Lung microvascular endothelial cell (primary cell): ENCODE measurements at regions not wholly inside any gene's neighbourhood (a gene's known extent, or its start where the extent isn't known, plus 50 kb on each side); places are given as distances from the start of the nearest gene placed in this dataset.
"Not testable (repeated sequence)": the region's sequence is repeated elsewhere in the genome, so short reads cannot be mapped to it uniquely, and the experiment has no call there.

Experiments used
- DNase-seq, 2 donors: peaks; one replicate each; pipeline versions ENCODE4 v3.0.0 to v3.0.0-alpha.2; 2010; ENCODE audit warnings: low read depth in 2 of 2

DNA sequence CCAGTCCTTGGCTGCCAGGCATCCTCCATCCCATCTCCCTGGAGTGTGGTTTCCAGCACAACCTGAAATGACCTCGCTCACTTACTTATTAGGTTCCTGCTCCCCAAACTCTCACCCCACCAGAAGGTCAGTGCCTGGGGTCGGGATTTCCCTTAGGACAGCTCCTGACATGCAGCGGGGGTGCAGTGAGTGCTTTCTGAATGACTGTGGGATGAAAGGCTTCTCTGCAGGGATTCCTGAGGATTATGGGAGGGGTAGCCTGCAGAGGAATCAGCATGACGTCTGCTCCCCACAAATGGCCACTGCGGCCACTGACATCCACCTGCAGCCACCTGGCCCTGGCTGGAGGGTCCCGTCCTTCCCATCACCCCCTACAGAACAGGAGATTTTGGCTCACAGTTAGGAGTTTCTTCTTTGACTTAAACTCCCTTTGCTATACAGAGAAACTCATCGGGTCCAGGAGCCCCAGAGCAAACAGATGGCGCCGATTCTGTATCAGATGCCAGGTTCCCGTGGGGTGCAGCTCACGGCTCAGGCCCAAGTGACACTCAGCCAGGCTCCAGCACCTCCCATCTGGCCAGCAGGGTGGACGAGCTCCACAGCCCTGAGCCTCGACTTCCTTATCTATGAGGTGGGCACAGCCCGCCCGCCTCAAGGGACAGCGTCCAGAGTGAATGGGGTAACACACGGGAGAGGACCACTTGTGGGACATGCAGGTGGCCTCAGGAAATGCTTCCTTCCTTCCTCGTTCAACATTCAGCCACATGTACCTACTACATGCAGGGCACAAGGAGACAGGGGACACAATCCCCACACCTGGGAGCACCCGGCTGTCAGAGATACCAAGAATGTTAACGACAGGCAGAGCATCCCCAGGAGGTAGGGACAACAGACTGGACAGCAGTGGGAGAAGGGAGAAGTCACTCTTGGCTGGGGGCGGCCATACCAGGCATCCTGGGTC lies 69.8 kb downstream of the RMI2 start:
- DNase-seq: no peak

DNA sequence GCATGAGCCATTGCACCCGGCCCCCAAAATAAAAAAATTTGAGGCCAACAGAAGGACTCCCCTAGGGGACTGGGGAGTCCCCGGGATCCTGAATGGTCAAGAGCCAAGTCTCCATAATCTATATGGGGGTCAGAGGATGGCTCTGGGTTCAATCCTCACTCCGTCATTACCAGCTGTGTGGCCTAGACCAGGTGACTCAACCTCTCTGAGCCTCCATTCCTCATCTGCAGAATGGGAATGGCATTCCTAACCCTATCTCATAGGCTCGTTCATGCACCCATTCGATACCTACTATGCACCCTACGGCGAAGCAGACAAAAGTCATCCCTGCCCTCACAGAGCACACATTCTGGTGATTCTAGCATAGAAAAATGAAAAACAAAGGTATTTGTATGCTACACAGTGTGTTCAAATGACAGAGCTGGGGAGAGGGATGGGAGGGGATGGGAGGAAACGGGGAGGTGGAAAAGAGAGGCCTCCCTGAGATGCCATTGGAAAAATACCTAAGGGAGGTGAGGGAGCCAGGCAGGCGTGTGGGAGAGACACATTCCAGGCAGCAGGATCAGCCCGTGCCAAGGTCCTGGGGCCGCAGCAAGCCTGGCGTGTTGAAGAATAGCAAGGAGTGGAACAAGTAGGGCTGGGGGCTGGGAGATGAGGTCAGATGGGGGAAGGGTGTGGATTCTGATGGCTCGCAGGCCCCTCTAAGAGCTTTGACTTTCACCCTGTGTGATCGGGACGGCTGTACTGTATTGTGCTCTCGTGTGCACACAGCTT lies 71.2 kb downstream of the RMI2 start:
- DNase-seq: no peak

GRCh38 chr16:11417487-11417886 lies 72.2 kb downstream of the RMI2 start:
- DNase-seq: no peak

DNA sequence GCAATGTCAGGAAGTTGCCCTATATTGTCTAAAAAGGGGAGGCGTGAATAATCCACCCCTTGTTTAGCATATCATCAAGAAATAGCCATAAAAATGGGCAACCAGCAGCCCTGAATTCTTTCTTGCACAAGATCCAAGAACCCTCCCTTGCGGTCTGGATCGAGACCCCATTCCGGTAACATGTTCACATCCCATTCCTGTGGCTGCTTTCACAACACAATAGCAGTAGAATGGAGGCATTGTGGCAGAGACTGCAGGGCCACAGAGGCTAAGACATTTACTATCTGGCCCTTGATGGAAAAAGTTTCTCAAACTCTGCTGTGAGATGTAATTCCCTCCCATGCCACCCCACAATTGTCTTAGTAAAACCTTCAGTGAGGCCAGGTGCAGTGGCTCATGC lies 73.2 kb downstream of the RMI2 start:
- DNase-seq: no peak

DNA sequence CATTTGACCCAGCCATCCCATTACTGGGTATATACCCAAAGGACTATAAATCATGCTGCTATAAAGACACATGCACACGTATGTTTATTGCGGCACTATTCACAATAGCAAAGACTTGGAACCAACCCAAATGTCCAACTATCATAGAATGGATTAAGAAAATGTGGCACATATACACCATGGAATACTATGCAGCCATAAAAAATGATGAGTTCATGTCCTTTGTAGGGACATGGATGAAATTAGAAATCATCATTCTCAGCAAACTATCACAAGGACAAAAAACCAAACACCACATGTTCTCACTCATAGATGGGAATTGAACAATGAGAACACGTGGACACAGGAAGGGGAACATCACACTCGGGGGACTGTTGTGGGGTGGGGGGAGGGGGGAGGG lies 74.8 kb downstream of the RMI2 start:
- not testable (repeated sequence) for DNase-seq

DNA sequence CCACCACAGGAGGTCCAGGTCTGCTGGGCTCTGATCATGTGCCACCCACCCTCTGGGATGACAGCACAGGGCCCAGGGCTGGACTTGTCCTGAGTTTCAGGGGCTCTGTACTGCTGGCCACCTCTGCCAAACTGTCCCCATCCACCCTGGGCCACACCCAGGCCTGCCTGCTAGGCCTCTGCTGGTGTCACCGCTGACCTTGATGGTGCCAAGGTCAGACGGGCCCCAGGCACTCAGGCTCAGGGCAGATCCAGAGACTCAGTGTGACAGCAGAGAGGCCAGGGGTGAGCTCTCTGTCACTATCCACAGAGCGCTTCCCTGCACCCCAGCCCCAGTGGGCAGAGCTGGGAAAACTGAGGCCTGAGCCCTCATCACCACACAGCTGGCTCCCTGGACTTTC lies 75.6 kb downstream of the RMI2 start:
- DNase-seq: no peak

DNA sequence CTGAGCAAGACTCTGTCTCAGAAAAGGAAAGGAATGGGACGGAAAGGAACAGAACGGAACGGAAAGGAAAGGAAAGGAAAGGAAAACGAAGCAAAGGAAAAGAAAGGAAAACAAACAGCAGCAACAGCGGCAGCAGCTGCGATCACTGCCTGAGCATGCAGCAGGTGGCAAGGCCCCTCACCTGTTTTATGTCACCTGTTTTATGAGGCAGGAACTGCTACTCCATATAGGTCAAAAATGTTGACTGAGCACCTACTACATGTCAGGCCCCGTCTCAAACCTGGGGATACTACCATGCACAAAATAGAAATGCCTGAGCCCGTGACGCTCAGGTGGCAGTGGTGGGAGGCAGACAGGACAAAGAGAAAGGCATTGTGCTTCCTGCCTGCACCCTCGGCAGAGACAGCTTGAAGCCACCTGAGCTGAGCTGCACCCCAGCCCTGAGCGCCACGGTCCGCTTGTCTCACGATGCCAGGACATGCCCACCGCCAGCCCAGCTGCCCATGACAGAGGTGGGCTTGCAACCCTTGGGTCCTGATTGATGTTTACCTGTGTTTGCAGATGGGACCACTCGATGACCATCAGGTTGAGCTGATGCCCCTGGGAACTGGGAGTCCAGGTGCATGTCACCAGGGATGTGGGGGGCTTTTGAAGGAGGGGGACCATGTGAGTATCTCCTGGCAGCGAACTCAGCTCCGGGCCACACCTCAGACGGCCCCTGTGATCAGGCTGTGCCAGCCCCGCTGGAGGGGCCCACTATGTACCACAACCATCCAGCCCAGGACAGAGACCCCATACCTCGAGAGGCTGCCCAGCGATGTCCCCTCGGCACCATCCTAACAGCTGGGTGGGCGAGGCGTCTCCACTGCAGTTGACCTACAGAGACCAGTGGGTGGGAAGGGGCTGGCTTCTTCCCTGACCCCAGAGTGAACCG lies 77.4 kb downstream of the RMI2 start:
- DNase-seq: no peak

DNA sequence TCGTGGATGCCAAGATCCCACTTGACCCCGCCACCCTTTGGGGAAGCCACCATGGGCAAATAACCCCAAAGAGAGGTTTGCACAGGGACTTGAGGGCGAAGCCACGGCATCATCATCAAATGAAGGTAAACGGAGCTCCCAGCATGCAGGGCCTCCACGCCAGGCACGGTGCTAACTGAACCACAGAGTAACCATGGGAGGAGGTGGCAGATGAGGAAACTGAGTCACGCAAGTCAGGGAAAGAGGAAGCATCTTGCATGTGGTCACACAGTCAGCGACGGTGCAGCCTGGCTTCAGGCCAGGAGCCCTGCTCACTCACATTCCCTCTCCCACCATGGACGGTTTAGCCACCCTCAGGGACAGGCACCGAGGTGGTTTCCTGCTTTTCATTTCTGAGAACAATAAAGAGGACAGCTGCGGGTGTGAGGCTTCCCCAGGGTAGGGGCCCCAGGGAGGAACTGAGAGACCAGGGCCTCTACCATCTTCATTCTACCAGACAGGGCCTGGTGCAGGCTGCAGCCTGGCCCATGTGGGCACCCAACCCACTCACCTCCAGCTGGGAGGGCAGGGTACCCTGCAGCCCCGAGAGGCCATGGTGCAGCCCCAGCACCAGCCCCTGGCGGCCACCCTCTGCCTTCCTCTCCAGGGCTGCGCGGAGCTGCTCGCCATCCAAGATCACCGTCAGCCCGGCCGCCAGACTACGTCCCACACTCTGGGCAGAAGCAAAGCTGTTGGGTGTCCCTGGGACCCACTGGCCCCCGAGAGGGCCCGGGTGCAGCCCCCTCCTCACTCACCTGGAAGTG lies 78.3 kb downstream of the RMI2 start:
- peak; percentile 36 to 40 for DNase-seq

GRCh38 chr16:11424118-11424460 lies 78.8 kb downstream of the RMI2 start:
- DNase-seq: no peak

DNA sequence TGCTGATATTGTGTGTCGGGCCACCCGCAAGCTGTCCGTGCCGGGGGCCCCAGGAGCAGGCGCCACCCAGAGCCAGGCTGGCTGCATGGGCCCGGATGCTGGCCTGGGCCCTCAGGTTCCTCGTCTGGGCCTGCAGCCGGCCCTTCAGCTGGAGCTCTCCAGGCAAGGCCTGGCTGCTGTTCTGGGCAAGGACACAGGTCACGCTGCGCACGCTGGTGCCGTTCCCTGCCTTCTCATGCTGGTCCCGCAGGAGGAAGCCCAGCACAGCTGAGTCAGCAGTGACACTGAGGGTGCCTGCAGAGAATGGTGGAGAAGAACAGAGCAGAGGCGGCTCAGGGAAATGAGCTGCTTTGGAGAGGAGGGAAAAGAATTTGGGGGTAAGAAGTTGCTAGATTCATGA lies 79.9 kb downstream of the RMI2 start:
- no peak for DNase-seq

DNA sequence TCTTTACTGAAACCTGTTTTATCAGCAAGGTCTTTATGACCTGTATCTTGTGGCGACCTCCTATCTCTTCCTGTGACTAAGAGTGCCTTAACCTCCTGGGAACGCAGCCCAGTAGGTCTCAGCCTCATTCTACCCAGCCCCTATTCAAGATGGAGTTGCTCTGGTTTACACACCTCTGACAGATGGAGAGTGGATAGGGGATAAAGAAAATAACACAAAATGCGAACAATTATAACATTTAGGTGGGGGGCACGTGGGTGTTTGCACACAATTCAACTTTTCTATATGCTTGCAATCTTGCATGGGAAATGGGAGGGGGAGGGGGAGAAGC lies 83.3 kb downstream of the RMI2 start:
- no peak for DNase-seq

- DNase-seq: no peak
These were observed 83.9 kb downstream of the RMI2 start for GRCh38 chr16:11429123-11429522.

DNA sequence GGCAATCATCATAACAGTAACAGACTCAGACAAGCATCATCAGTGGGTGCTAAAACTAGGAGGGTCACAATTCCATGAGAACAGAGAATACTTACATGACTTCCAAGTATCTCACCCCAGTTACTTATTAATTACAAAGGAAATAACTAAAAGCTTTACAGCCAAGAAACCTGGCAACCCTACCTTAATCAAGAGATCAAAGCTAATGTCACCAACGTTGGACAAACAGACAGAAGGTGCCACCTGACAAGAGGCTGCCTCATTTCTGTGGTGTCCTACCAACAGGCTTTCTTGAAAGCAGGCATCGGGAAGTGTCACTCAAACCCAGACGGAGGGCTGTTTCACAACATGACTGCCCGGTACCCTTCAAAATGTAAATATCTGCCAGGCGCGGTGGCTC lies 84.6 kb downstream of the RMI2 start:
- no peak for DNase-seq

DNA sequence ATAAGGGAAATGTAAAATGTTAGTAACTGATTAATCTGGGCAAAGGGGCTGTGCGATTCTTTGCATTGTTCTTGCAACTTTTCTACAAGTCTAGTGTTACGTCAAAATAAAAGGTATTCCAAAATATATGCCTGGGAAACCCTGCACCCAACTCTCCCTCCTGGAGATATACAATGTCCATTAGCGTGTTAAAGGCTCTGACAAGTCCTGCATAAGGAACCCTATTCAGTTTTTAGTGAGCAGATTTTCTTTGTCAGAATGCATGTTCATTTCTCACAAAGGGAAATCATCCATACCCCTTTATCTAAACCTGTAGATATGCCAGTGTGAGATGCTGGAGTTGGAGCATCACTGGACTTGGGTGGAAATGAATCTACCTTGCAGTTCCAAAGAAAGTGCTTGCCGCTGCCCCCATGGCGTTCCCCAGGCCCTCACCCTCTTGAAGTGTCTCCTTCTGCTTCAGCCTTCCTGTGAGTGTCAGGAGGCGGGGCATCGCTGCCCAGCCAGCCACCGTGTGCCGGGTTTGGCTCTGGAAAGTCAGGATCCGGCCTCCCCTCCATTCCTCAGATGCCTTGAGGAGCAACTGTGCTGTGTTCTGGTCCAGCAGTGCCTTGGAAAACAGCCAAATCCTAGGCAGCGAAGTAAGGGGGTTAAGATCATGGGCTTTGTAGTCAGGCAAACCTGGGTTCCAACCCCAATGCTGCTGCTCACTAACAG lies 85.5 kb downstream of the RMI2 start:
- DNase-seq: no peak

DNA sequence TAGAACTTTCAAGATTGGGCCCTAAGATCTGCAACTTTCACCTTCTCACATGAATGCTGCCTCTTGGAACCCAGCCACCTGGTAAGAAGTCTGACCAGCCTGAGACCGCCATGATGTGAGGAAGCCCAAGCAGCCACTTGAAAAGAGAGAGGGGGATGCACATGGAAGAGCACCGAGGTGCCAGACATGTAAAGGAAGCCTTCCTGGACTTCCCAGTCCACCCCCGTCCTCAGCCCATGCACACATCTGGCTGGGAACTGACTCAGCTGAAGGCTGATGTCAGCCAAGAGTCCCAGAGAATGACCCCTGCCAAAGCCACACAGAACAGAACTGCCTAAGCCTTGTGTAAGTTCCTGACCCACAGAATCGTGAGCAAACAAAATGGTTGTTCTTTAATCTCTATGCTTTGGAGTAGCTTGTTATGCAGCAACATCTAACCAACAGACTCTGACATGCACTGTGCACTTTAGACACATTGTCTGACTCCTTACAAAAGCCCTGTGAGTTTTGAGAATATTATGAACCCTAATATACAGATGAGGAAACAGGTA lies 86.7 kb downstream of the RMI2 start:
- no peak for DNase-seq

DNA sequence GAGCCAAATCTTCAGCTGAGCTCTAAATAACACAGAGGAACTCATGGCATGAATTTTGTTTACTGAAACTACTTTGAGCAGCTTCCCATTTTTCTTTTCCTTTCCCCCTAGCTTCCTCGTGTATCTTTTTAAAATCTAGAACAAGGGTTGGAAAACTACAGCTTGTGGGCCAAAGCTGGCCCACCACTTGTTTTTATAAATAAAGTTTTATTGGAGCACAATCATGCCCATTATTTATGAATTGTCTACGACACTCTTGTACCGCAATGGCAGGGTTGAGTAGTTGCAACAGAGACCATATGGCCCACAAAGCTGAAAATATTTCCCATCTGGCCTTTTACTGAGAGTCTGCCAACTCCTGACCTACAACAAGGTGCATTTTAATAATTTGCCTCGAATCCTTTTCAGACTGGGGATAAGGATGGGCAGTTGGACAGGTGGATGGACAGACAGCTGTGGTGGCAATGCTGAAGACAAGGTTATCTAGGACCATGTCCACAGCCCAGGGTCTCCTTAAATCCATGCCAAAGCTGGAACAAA lies 87.7 kb downstream of the RMI2 start:
- DNase-seq: no peak

DNA sequence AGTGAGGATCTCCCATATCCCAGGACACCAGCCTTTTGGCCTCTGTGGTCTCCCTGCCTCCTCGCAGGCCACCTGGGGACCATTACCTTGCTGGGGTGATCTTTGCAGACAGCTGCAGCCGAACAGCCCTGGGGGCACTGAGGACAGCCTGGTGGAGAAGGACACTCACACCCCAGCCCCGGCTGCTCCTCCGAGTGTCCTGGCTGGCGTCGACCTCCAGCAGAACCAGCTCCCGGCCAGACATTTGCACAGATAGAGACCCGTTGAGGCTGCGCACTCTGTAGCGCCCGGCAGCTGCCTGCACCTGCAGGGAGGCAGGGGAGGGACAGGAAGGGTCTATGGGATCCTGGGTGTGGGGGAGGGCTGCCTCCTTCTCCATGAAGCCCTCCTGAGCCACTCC lies 90.3 kb downstream of the RMI2 start:
- no peak for DNase-seq

DNA sequence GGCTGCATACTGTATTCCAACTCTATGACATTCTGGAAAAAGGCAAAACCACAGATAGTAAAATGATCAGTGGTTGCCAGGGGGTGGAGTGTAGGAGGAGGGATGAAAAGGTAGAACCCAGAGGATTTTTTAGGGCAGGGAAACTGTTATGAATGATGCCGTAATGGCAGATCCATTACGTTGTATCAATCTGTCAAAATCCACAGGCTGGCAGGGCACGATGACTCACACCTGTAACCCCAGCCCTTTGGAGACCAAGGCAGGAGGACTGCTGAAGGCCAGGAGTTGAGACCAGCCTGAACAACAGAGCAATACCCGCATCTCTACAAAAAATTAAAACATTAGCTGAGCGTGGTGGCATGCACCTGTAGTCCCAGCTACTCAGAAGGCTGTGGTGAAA lies 91.8 kb downstream of the RMI2 start:
- DNase-seq: no peak

GRCh38 chr16:11439790-11440656 lies 94.8 kb downstream of the RMI2 start:
- no peak for DNase-seq
